ENCODE measurements at regions not wholly inside any gene's neighbourhood (a gene's known extent, or its start where the extent isn't known, plus 50 kb on each side); places are given as distances from the start of the nearest gene placed in this dataset.

- Histone ChIP-seq H3K27ac (no peak overlapping the region), H3K36me3 (ENCODE audit: low read depth) (no peaks in the 10 kb centered on the region), H2AFZ (no peak overlapping the region), H3K4me3 (no peak overlapping the region), H3K27me3 (ENCODE audit: insufficient read depth, low read depth) (no peaks in the 10 kb centered on the region), H3F3A (ENCODE audit: insufficient read depth, low read depth) (no peaks in the 10 kb centered on the region), H3K4me1 (replicated peaks; ENCODE audit: insufficient read depth) (no peaks in the 10 kb centered on the region), H3K4me2 (no peak overlapping the region), H3K9me2 (ENCODE audit: insufficient read depth) (no peaks in the 10 kb centered on the region), H4K20me1 (ENCODE audit: insufficient read depth) (no peaks in the 10 kb centered on the region), H3K9me3 (ENCODE audit: insufficient read depth, low read depth) (no peaks in the 10 kb centered on the region), H3K79me2 (ENCODE audit: low read depth) (no peaks in the 10 kb centered on the region)
- CTCF ChIA-PET, result no interaction called here
- no peak for TF ChIP-seq EZH2 (IDR thresholded peaks at IDR 0.05; ENCODE audit: low read depth)
- TF ChIP-seq CTCF (conservative IDR thresholded peaks at IDR 0.05), result no peak
- POLR2A ChIA-PET (ENCODE audit: unreplicated experiment), result no interaction called here
- BruUV-seq (replicated peaks), result no TSS peak
- no peak for DNase-seq
- intact Hi-C loops (cut with micrococcal nuclease; ENCODE audit: unreplicated experiment), result no loop called here
Measured at GRCh38 chr2:198795419-198795818, 662.3 kb downstream of the SATB2 start.

DNA sequence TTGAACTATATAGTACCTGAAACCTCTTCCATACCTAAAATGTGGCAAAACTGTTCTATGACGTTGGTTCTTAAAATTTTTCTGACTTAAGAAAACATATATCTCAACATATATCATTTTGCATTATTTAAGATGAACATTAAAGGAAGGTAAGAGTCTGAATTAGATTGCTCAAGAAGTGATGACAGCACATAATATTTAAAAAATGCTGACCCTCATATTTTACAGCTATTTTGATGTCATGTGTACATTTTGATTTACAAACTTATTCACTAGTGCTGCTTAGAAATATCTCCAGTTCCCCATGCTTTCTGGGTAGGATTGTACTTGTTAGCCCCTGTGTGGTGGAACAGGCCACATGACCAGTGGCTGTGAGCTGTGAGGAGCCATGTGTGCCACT lies 666.1 kb downstream of the SATB2 start:
- no peak overlapping the region for H3K27ac ChIP-seq
- no peak for DNase-seq
- POLR2A ChIA-PET (ENCODE audit: unreplicated experiment), result no interaction called here
- H3F3A ChIP-seq (ENCODE audit: insufficient read depth, low read depth), result no peaks in the 10 kb centered on the region
- no peak overlapping the region for H3K4me3 ChIP-seq
- no peaks in the 10 kb centered on the region for H3K9me2 ChIP-seq (ENCODE audit: insufficient read depth)
- H3K4me1 ChIP-seq (replicated peaks; ENCODE audit: insufficient read depth), result no peaks in the 10 kb centered on the region
- intact Hi-C loops (cut with micrococcal nuclease; ENCODE audit: unreplicated experiment), result no loop called here
- CTCF ChIA-PET, result no interaction called here
- H3K9me3 ChIP-seq (ENCODE audit: insufficient read depth, low read depth), result no peaks in the 10 kb centered on the region
- no peaks in the 10 kb centered on the region for H3K79me2 ChIP-seq (ENCODE audit: low read depth)
- no peak for TF ChIP-seq EZH2 (IDR thresholded peaks at IDR 0.05; ENCODE audit: low read depth)
- TF ChIP-seq CTCF (conservative IDR thresholded peaks at IDR 0.05), result no peak
- H3K36me3 ChIP-seq (ENCODE audit: low read depth), result no peaks in the 10 kb centered on the region
- H3K4me2 ChIP-seq, result no peak overlapping the region
- H2AFZ ChIP-seq, result no peak overlapping the region
- H4K20me1 ChIP-seq (ENCODE audit: insufficient read depth), result no peaks in the 10 kb centered on the region
- no TSS peak for BruUV-seq (replicated peaks)
- H3K27me3 ChIP-seq (ENCODE audit: insufficient read depth, low read depth), result no peaks in the 10 kb centered on the region

DNA sequence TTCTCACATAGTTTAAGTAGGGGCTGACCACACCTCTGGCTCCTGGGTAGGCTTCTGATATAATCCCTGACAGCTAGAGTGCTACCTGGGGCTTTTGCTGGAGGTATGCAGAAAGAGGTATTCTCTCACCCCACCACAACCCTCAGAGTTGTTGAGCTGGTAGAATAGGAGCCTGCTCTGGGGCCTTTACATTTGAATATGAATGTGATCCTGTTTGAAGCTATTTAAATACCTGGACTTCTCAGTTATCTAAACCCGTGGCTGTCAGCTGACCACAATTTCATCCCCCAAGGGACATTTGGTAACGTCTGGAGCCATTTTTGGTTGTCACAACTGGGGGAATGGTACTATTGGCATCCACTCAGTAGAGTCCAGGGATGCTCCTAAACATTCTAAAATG lies 669.1 kb downstream of the SATB2 start:
- no TSS peak for BruUV-seq (replicated peaks)
- H3K27ac ChIP-seq, result no peak overlapping the region
- ChIA-PET CTCF (no interaction called here), POLR2A (ENCODE audit: unreplicated experiment) (no interaction called here)
- TF ChIP-seq CTCF (conservative IDR thresholded peaks at IDR 0.05) (no peak), EZH2 (IDR thresholded peaks at IDR 0.05; ENCODE audit: low read depth) (no peak)
- no peak for DNase-seq
- H3K79me2 ChIP-seq (ENCODE audit: low read depth), result no peaks in the 10 kb centered on the region
- no peaks in the 10 kb centered on the region for H3K4me1 ChIP-seq (replicated peaks; ENCODE audit: insufficient read depth)
- no peak overlapping the region for H3K4me3 ChIP-seq
- intact Hi-C loops (cut with micrococcal nuclease; ENCODE audit: unreplicated experiment), result no loop called here
- H3K9me3 ChIP-seq (ENCODE audit: insufficient read depth, low read depth), result no peaks in the 10 kb centered on the region
- no peaks in the 10 kb centered on the region for H3K27me3 ChIP-seq (ENCODE audit: insufficient read depth, low read depth)
- no peak overlapping the region for H2AFZ ChIP-seq
- no peaks in the 10 kb centered on the region for H3K36me3 ChIP-seq (ENCODE audit: low read depth)
- no peak overlapping the region for H3K4me2 ChIP-seq
- no peaks in the 10 kb centered on the region for H3F3A ChIP-seq (ENCODE audit: insufficient read depth, low read depth)
- no peaks in the 10 kb centered on the region for H4K20me1 ChIP-seq (ENCODE audit: insufficient read depth)
- H3K9me2 ChIP-seq (ENCODE audit: insufficient read depth), result no peaks in the 10 kb centered on the region

Measured in PC-9 (cell line).